H9 (cell line): ENCODE measurements at regions not wholly inside any gene's neighbourhood (a gene's known extent, or its start where the extent isn't known, plus 50 kb on each side); places are given as distances from the start of the nearest gene placed in this dataset.

Experiments
- DNase-seq: peaks from one replicate; pipeline ENCODE4 v3.0.0-alpha.2; 2017
- H2AFZ ChIP-seq: one replicate; pipeline ENCODE4 v1.6.1; 2013; ENCODE audit warnings: mild to moderate bottlenecking, low read length, control low read depth, moderate library complexity
- H2AK5ac ChIP-seq: 2 replicates; pipeline ENCODE4 v1.6.1; 2013; ENCODE audit warnings: low read length, control low read depth, mixed read lengths; ENCODE audit not compliant: insufficient read length
- H2BK120ac ChIP-seq: one replicate; pipeline ENCODE4 v1.6.1; 2013; ENCODE audit warnings: low read depth, mild to moderate bottlenecking, low read length, control low read depth, inconsistent platforms; ENCODE audit not compliant: poor library complexity, severe bottlenecking
- H2BK12ac ChIP-seq: 2 replicates; pipeline ENCODE4 v1.6.1; 2013; ENCODE audit warnings: low read length, control low read depth, mixed read lengths, low read depth; ENCODE audit not compliant: insufficient read length
- H2BK15ac ChIP-seq: 2 replicates; pipeline ENCODE4 v1.6.1; 2013; ENCODE audit warnings: low read depth, low read length, control low read depth
- H2BK20ac ChIP-seq: one replicate; pipeline ENCODE4 v1.6.1; 2013; ENCODE audit warnings: low read depth, mild to moderate bottlenecking, low read length, control low read depth, inconsistent platforms; ENCODE audit not compliant: poor library complexity, severe bottlenecking
- H2BK5ac ChIP-seq: 2 replicates; pipeline ENCODE4 v1.6.1; 2013; ENCODE audit warnings: low read length, control low read depth, mixed read lengths; ENCODE audit not compliant: insufficient read length
- H3K14ac ChIP-seq: 2 replicates; pipeline ENCODE4 v1.6.1; 2013; ENCODE audit warnings: low read length, control low read depth; ENCODE audit not compliant: insufficient read depth
- H3K18ac ChIP-seq: 2 replicates; pipeline ENCODE4 v1.6.1; 2013; ENCODE audit warnings: low read depth, mild to moderate bottlenecking, mixed read lengths, low read length, control low read depth; ENCODE audit not compliant: insufficient read length
- H3K23ac ChIP-seq: 2 replicates; pipeline ENCODE4 v1.6.1; 2013; ENCODE audit warnings: low read length, control low read depth, mixed read lengths, low read depth; ENCODE audit not compliant: insufficient read length
- H3K23me2 ChIP-seq: 2 replicates; pipeline ENCODE4 v1.6.1; 2013; ENCODE audit warnings: low read depth, mild to moderate bottlenecking, mixed read lengths, low read length, control low read depth; ENCODE audit not compliant: insufficient read length, poor library complexity, severe bottlenecking
- H3K27ac ChIP-seq: 2 replicates; pipeline ENCODE4 v1.5.1; 2013; ENCODE audit warnings: low read length, control low read depth, mixed read lengths, low read depth; ENCODE audit not compliant: insufficient read length
- H3K27me3 ChIP-seq: 2 replicates; pipeline ENCODE4 v1.6.1; 2013; ENCODE audit warnings: low read length, control low read depth, inconsistent platforms; ENCODE audit not compliant: insufficient read depth
- H3K4ac ChIP-seq: 2 replicates; pipeline ENCODE4 v1.6.1; 2013; ENCODE audit warnings: low read depth, mild to moderate bottlenecking, control low read depth, inconsistent platforms, low read length, moderate library complexity
- H3K4me1 ChIP-seq: 2 replicates; pipeline ENCODE4 v1.6.1; 2013; ENCODE audit warnings: low read length, control low read depth, inconsistent platforms; ENCODE audit not compliant: insufficient read depth
- H3K4me2 ChIP-seq: 2 replicates; pipeline ENCODE4 v1.6.1; 2013; ENCODE audit warnings: low read length, control low read depth, mixed read lengths; ENCODE audit not compliant: insufficient read length, insufficient read depth
- H3K56ac ChIP-seq: 2 replicates; pipeline ENCODE4 v1.6.1; 2013; ENCODE audit warnings: low read depth, mild to moderate bottlenecking, mixed read lengths, low read length, control low read depth; ENCODE audit not compliant: insufficient read length
- H3K79me1 ChIP-seq: 2 replicates; pipeline ENCODE4 v1.6.1; 2013; ENCODE audit warnings: low read depth, mild to moderate bottlenecking, moderate library complexity, low read length, control low read depth, inconsistent platforms; ENCODE audit not compliant: insufficient read depth, poor library complexity, severe bottlenecking
- H3K79me2 ChIP-seq: 2 replicates; pipeline ENCODE4 v1.6.1; 2013; ENCODE audit warnings: low read length, control low read depth, inconsistent platforms; ENCODE audit not compliant: insufficient read depth
- H3K9ac ChIP-seq: 2 replicates; pipeline ENCODE4 v1.6.1; 2013; ENCODE audit warnings: low read length, control low read depth, mixed read lengths; ENCODE audit not compliant: insufficient read length; ENCODE audit errors: extremely low read depth
- H3K9me3 ChIP-seq: one replicate; pipeline ENCODE4 v1.6.1; 2013; ENCODE audit warnings: low read depth, low read length, inconsistent platforms; ENCODE audit not compliant: control insufficient read depth
- H3T11ph ChIP-seq: one replicate; pipeline ENCODE4 v1.6.1; 2013; ENCODE audit warnings: mild to moderate bottlenecking, low read length, control low read depth, inconsistent platforms
- H4K20me1 ChIP-seq: one replicate; pipeline ENCODE4 v1.6.1; 2013; ENCODE audit not compliant: control insufficient read depth, insufficient read length, insufficient read depth
- H4K5ac ChIP-seq: 2 replicates; pipeline ENCODE4 v1.6.1; 2013; ENCODE audit warnings: low read depth, mild to moderate bottlenecking, mixed read lengths, low read length, control low read depth; ENCODE audit not compliant: insufficient read length
- H4K8ac ChIP-seq: replicated peaks from 2 replicates; pipeline ENCODE4 v1.6.1; 2013; ENCODE audit warnings: low read length, control low read depth, mixed read lengths, low read depth; ENCODE audit not compliant: insufficient read length
- H4K91ac ChIP-seq: 2 replicates; pipeline ENCODE4 v1.6.1; 2013; ENCODE audit warnings: low read depth, mild to moderate bottlenecking, moderate library complexity, mixed read lengths, low read length, control low read depth; ENCODE audit not compliant: insufficient read length
- H3K27ac Mint-ChIP-seq, 3 experiments: 2 replicates in 2 of 3; 3 replicates in 1 of 3; pipeline ENCODE4 v1.8.0; 2020 to 2021; ENCODE audit warnings: mixed read lengths in 3 of 3, mild to moderate bottlenecking in 1 of 3, moderate library complexity in 1 of 3
- H3K27me3 Mint-ChIP-seq: 2 replicates; pipeline ENCODE4 v1.8.0; 2021; ENCODE audit warnings: low read depth, mild to moderate bottlenecking, moderate library complexity, mixed read lengths
- H3K36me3 Mint-ChIP-seq, 3 experiments: 2 replicates in 2 of 3; 3 replicates in 1 of 3; pipeline ENCODE4 v1.8.0; 2020 to 2021; ENCODE audit warnings: low read depth in 3 of 3, mixed read lengths in 3 of 3; ENCODE audit not compliant: insufficient read depth in 1 of 3
- H3K4me1 Mint-ChIP-seq, 2 experiments: 2 replicates each; pipeline ENCODE4 v1.8.0; 2020; ENCODE audit warnings: mixed read lengths in 2 of 2
- H3K4me3 Mint-ChIP-seq, 2 experiments: 2 replicates in 1 of 2; 3 replicates in 1 of 2; pipeline ENCODE4 v1.8.0; 2020 to 2021; ENCODE audit warnings: mild to moderate bottlenecking in 2 of 2, mixed read lengths in 2 of 2, moderate library complexity in 1 of 2
- H3K9me3 Mint-ChIP-seq, 2 experiments: 2 replicates in 1 of 2; 3 replicates in 1 of 2; pipeline ENCODE4 v1.8.0; 2020; ENCODE audit warnings: mild to moderate bottlenecking in 2 of 2, mixed read lengths in 2 of 2, moderate library complexity in 1 of 2
- WGBS: extraction: QIAGEN DNeasy Blood & Tissue Kit; methylation state at CpG from one replicate; pipeline ENCODE4 v1.1.7; 2013; ENCODE audit warnings: missing lambda C conversion rate, low lambda C conversion rate, mixed read lengths; ENCODE audit not compliant: insufficient read length; ENCODE audit errors: extremely low coverage; 5-methylcytosine and 5-hydroxymethylcytosine counted together
- TF ChIP-seq, protein P1 (sequence below): fragments of 200-600 bp; sonication (generic); conservative IDR thresholded peaks from 3 replicates; pipeline ENCODE4 v1.8.0; 2021; ENCODE audit warnings: antibody characterized with exemption, mild to moderate bottlenecking

DNA sequence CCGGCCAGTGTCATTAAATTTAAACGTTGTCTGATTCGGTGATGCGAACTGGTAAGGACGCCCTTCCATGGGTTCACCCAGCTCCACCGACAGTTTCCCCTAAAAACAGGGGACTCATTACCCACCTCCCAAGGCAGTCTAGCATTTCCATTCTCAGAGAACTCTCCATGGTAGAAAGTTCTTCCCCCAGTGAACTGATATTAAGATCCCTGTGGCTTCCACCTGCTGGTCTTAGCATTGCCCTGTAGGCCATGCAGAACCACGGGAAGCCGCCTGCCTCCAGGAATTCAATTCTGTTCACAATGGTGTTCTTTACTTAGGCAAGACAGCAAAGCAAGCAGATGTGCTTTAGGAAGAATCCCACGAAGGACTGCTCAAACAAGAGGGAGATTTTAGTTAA lies 128.9 kb upstream of the NANOS1 start:
- H2BK20ac ChIP-seq: no peak overlapping the region
- no peak overlapping the region for H3K23ac ChIP-seq
- no peak overlapping the region for H3K4me2 ChIP-seq
- Mint-ChIP-seq H3K27me3 (no peaks in the 10 kb centered on the region; the same call in 1 of the 2 replicates), H3K36me3 (no peaks in the 10 kb centered on the region; a peak in 1 of 7 replicates), H3K27ac (0 out of 7 replicates have a peak overlapping the region, but pooled peaks of 1 of the 3 experiments have one; percentile 9), H3K9me3 (peaks cover 3 to 4% of the 10 kb centered on the region in 2 experiments; a peak in 2 of 5 replicates), H3K4me1 (peaks cover 3 to 8% of the 10 kb centered on the region in 2 experiments), H3K4me3 (no peak overlapping the region)
- H4K8ac ChIP-seq: no peak overlapping the region
- H3K23me2 ChIP-seq: no peaks in the 10 kb centered on the region
- no CpG with 5 or more reads among the region's 9 CpGs for WGBS
- no peak overlapping the region for H3K14ac ChIP-seq
- DNase-seq: no peak
- no peak overlapping the region for H2BK120ac ChIP-seq
- no peak overlapping the region for H3K56ac ChIP-seq
- no peaks in the 10 kb centered on the region for H4K20me1 ChIP-seq
- H3K4me1 ChIP-seq: no peaks in the 10 kb centered on the region
- H4K91ac ChIP-seq: no peak overlapping the region
- H3K79me2 ChIP-seq: no peaks in the 10 kb centered on the region
- no peak overlapping the region for H3T11ph ChIP-seq
- no peaks in the 10 kb centered on the region for H3K27me3 ChIP-seq
- no peak overlapping the region for H2BK12ac ChIP-seq
- H2AFZ ChIP-seq: no peak overlapping the region
- no peak overlapping the region for H4K5ac ChIP-seq
- H3K79me1 ChIP-seq: no peaks in the 10 kb centered on the region
- H3K27ac ChIP-seq: no peak overlapping the region
- TF ChIP-seq, protein P1, sequence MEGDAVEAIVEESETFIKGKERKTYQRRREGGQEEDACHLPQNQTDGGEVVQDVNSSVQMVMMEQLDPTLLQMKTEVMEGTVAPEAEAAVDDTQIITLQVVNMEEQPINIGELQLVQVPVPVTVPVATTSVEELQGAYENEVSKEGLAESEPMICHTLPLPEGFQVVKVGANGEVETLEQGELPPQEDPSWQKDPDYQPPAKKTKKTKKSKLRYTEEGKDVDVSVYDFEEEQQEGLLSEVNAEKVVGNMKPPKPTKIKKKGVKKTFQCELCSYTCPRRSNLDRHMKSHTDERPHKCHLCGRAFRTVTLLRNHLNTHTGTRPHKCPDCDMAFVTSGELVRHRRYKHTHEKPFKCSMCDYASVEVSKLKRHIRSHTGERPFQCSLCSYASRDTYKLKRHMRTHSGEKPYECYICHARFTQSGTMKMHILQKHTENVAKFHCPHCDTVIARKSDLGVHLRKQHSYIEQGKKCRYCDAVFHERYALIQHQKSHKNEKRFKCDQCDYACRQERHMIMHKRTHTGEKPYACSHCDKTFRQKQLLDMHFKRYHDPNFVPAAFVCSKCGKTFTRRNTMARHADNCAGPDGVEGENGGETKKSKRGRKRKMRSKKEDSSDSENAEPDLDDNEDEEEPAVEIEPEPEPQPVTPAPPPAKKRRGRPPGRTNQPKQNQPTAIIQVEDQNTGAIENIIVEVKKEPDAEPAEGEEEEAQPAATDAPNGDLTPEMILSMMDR: no peak
- no peak overlapping the region for H2BK5ac ChIP-seq
- H2AK5ac ChIP-seq: no peak overlapping the region
- no peaks in the 10 kb centered on the region for H3K9me3 ChIP-seq
- H2BK15ac ChIP-seq: no peak overlapping the region
- no peak overlapping the region for H3K18ac ChIP-seq
- H3K4ac ChIP-seq: no peak overlapping the region
- H3K9ac ChIP-seq: no peak overlapping the region
